Muscle of leg (tissue), 3 donors: ENCODE measurements at regions not wholly inside any gene's neighbourhood (a gene's known extent, or its start where the extent isn't known, plus 50 kb on each side); places are given as distances from the start of the nearest gene placed in this dataset.

Source experiments
- DNase-seq: peaks from one replicate; pipeline ENCODE4 v3.0.0; 2013
- H3K27ac ChIP-seq: one replicate; pipeline ENCODE4 v1.5.1; 2013; ENCODE audit warnings: mild to moderate bottlenecking, low read length, control low read depth
- H3K27me3 ChIP-seq: one replicate; pipeline ENCODE4 v1.6.1; 2013; ENCODE audit warnings: low read length; ENCODE audit not compliant: control insufficient read depth, insufficient read depth
- H3K36me3 ChIP-seq: one replicate; pipeline ENCODE4 v1.6.1; 2013; ENCODE audit warnings: low read length; ENCODE audit not compliant: control insufficient read depth, insufficient read depth
- H3K4me1 ChIP-seq: one replicate; pipeline ENCODE4 v1.6.1; 2013; ENCODE audit warnings: low read length; ENCODE audit not compliant: control insufficient read depth, insufficient read depth
- H3K4me3 ChIP-seq: one replicate; pipeline ENCODE4 v1.5.1; 2013; ENCODE audit warnings: low read length, control low read depth
- H3K9me3 ChIP-seq: replicated peaks from 2 replicates; pipeline ENCODE4 v1.6.1; 2013; ENCODE audit warnings: low read depth, low read length; ENCODE audit not compliant: control insufficient read depth
- WGBS: methylation state at CpG from one replicate; pipeline ENCODE4 v1.1.5; 2013; ENCODE audit warnings: missing lambda C conversion rate; ENCODE audit not compliant: insufficient coverage; 5-methylcytosine and 5-hydroxymethylcytosine counted together

GRCh38 chr9:87067426-87067825 is 120.1 kb upstream of the GAS1 start:
- DNase-seq = no peak
- Histone ChIP-seq H3K27ac (no peak overlapping the region), H3K4me1 (peaks cover 8% of the 10 kb centered on the region), H3K4me3 (no peak overlapping the region), H3K27me3 (no peaks in the 10 kb centered on the region), H3K9me3 (no peaks in the 10 kb centered on the region), H3K36me3 (no peaks in the 10 kb centered on the region)
- WGBS = no CpG with 5 or more reads among the region's 1 CpG

- no peak for DNase-seq
- H3K27ac ChIP-seq = no peak overlapping the region
- 60% methylated on average over 1 of the region's 4 CpGs for WGBS
Measured at GRCh38 chr9:87068177-87068840, 121.0 kb upstream of the GAS1 start.

DNA sequence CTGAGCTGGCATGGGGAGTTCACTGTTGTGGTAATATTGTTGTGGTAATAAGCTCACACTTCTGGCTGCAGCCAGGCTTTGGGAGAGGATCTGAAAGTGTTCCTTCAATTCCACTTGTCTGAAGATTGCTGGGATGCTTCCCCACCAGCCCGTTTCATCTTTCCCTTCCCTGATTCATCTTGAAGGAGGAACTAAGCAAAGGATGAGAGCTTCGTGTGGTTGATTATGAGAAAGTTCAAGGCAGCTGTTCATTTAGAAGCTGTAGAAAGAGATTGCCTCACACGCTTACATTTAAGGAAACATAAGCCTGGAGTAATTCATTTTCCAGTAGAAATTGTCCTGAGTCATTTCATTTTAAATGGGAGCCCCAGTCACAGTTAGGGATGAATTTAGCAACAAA is 122.4 kb upstream of the GAS1 start:
- H3K4me1 ChIP-seq = peaks cover 8% of the 10 kb centered on the region
- no peak for DNase-seq
- H3K36me3 ChIP-seq = no peaks in the 10 kb centered on the region
- H3K27me3 ChIP-seq = no peaks in the 10 kb centered on the region
- WGBS = no CpG with 5 or more reads among the region's 3 CpGs
- peak overlapping the region; percentile 57 for H3K27ac ChIP-seq
- no peaks in the 10 kb centered on the region for H3K9me3 ChIP-seq
- no peak overlapping the region for H3K4me3 ChIP-seq

More at GRCh38 chr9:87068177-87068840, 121.0 kb upstream of the GAS1 start:
- Histone ChIP-seq H3K9me3 (no peaks in the 10 kb centered on the region), H3K27me3 (no peaks in the 10 kb centered on the region), H3K4me1 (peaks cover 8% of the 10 kb centered on the region), H3K36me3 (no peaks in the 10 kb centered on the region), H3K4me3 (no peak overlapping the region)

GRCh38 chr9:87070336-87070735 is 123.0 kb upstream of the GAS1 start:
- H3K4me1 ChIP-seq = peaks cover 8% of the 10 kb centered on the region
- WGBS = no CpG with 5 or more reads among the region's 3 CpGs
- no peak overlapping the region for H3K27ac ChIP-seq
- H3K9me3 ChIP-seq = no peaks in the 10 kb centered on the region
- no peaks in the 10 kb centered on the region for H3K27me3 ChIP-seq
- DNase-seq = peak; percentile 71
- no peak overlapping the region for H3K4me3 ChIP-seq
- no peaks in the 10 kb centered on the region for H3K36me3 ChIP-seq

GRCh38 chr9:87071473-87071872 is 124.2 kb upstream of the GAS1 start:
- WGBS = 77% methylated on average over 3 of the region's 3 CpGs
- Histone ChIP-seq H3K4me3 (no peak overlapping the region), H3K27me3 (no peaks in the 10 kb centered on the region), H3K4me1 (peaks cover 8% of the 10 kb centered on the region), H3K36me3 (no peaks in the 10 kb centered on the region), H3K27ac (no peak overlapping the region), H3K9me3 (no peaks in the 10 kb centered on the region)
- no peak for DNase-seq

- H3K36me3 ChIP-seq = no peaks in the 10 kb centered on the region
- no peak for DNase-seq
- H3K27ac ChIP-seq = no peak overlapping the region
- H3K4me3 ChIP-seq = no peak overlapping the region
- H3K4me1 ChIP-seq = peaks cover 8% of the 10 kb centered on the region
- no peaks in the 10 kb centered on the region for H3K27me3 ChIP-seq
- WGBS = 100% methylated on average over 1 of the region's 6 CpGs
- no peaks in the 10 kb centered on the region for H3K9me3 ChIP-seq
Measured at GRCh38 chr9:87073692-87074091, 126.4 kb upstream of the GAS1 start.

- Histone ChIP-seq H3K4me3 (no peak overlapping the region), H3K27ac (no peak overlapping the region), H3K36me3 (no peaks in the 10 kb centered on the region), H3K4me1 (peaks cover 3% of the 10 kb centered on the region), H3K27me3 (no peaks in the 10 kb centered on the region), H3K9me3 (no peaks in the 10 kb centered on the region)
- 100% methylated on average over 1 of the region's 3 CpGs for WGBS
- no peak for DNase-seq
Measured at GRCh38 chr9:87075537-87075936, 128.2 kb upstream of the GAS1 start.

DNA sequence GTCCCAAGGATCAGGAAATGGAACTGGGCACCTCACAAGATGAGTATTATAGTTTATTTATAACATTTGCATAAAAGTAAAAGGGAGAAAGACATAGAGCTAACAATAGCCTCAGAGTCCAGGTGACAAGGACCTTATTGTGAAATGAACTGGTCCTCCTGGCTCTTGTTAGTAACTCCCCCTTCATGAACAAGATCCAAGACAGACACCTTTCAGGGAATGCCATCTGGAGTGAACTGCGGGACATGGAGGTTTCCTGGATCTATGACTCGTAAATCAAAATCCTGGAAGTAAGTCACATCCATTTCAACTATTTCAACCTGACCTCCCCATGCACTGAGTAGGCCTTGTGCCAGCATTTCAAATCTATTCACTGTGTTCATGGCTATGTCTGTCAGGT is 129.5 kb upstream of the GAS1 start:
- no peak for DNase-seq
- Histone ChIP-seq H3K4me1 (peaks cover 13% of the 10 kb centered on the region), H3K27me3 (no peaks in the 10 kb centered on the region), H3K4me3 (no peak overlapping the region), H3K27ac (no peak overlapping the region), H3K36me3 (no peaks in the 10 kb centered on the region), H3K9me3 (no peaks in the 10 kb centered on the region)
- WGBS = 67% methylated on average over 1 of the region's 2 CpGs

DNA sequence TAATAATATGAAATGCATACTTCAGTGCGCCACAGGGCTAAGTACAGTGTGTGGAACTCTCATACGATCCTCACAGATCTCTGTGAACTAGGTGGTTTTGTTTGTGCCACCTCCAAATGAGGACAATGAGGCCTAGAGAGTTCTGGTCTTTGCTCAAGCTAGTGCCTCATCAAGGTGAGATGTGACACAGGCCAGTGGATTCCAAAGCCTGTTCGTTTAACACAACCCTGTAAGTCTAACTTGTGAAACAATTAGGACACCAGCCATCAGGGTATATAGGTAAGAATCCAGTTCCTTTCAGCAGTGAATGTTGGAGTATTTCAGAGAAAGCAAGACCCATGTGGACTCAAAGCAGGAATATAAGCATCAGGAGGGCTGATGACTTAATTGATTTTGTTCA is 130.7 kb upstream of the GAS1 start:
- no peak overlapping the region for H3K27ac ChIP-seq
- no peak for DNase-seq
- peaks cover 3% of the 10 kb centered on the region for H3K9me3 ChIP-seq
- no peaks in the 10 kb centered on the region for H3K36me3 ChIP-seq
- no peak overlapping the region for H3K4me3 ChIP-seq
- H3K27me3 ChIP-seq = no peaks in the 10 kb centered on the region
- peaks cover 15% of the 10 kb centered on the region for H3K4me1 ChIP-seq
- 100% methylated on average over 1 of the region's 3 CpGs for WGBS

DNA sequence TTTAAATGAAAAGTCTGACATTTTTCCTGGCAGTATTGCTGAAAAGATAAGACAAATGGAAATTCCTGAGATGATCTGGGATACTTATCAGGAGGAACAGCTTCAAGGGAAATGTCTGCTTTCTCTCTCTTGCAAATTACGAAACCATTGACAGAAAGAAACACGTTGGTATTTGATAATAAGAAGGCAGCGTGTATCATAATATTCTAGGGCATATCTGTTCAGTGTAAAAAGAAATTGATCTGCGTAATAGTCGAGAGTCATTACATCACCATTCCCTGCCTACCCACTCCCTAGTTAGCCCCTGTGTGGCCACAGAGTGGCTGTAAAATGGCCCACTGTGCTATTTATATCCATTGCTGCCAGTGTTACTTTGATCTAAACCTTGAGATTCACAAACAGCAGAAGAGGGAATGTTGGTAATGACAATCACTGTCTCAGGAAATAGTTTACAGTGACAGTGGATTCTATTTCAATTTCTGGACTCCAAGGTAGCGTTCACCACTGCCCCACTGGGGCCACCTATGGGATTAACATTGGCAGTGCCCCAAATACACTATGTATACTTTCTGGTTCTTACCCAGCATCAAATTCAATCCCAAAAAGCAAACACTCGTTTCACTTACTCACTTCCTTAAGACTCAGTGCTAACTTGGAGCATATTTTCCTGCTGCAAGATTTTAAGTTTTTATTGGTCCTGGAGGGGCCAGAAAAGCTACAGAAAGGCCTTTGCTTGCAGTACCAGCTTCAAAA is 133.4 kb upstream of the GAS1 start:
- Histone ChIP-seq H3K36me3 (no peaks in the 10 kb centered on the region), H3K9me3 (peaks cover 3% of the 10 kb centered on the region), H3K4me1 (peaks cover 16% of the 10 kb centered on the region), H3K27me3 (no peaks in the 10 kb centered on the region), H3K27ac (peak overlapping the region; percentile 64), H3K4me3 (no peak overlapping the region)
- peak; percentile 64 for DNase-seq
- no CpG with 5 or more reads among the region's 7 CpGs for WGBS
